Loucy (cell line): ENCODE measurements at regions not wholly inside any gene's neighbourhood (a gene's known extent, or its start where the extent isn't known, plus 50 kb on each side); places are given as distances from the start of the nearest gene placed in this dataset.

Experiments used
- H2AFZ ChIP-seq: fragments of 200-600 bp; sonication (generic); 2 replicates; pipeline ENCODE4 v1.6.0; 2016; ENCODE audit warnings: antibody characterized with exemption, mild to moderate bottlenecking, low read length, moderate library complexity
- H3F3A ChIP-seq: fragments of 200-600 bp; 2 replicates; pipeline ENCODE4 v1.6.0; 2016; ENCODE audit warnings: antibody characterized with exemption, low read depth, mild to moderate bottlenecking
- H3K27me3 ChIP-seq: fragments of 200-600 bp; sonication (generic); 2 replicates; pipeline ENCODE4 v1.6.1; 2014; ENCODE audit warnings: low read length, mild to moderate bottlenecking; ENCODE audit not compliant: insufficient read depth, poor library complexity, severe bottlenecking
- H3K36me3 ChIP-seq: fragments of 200-600 bp; sonication (generic); 2 replicates; pipeline ENCODE4 v1.6.1; 2016; ENCODE audit warnings: low read length; ENCODE audit not compliant: insufficient read depth
- H3K4me1 ChIP-seq: fragments of 200-600 bp; sonication (generic); 2 replicates; pipeline ENCODE4 v1.5.1; 2014; ENCODE audit warnings: low read length, mild to moderate bottlenecking; ENCODE audit not compliant: insufficient read depth, poor library complexity, severe bottlenecking
- H3K4me2 ChIP-seq: fragments of 200-600 bp; sonication (generic); 2 replicates; pipeline ENCODE4 v1.6.0; 2014; ENCODE audit warnings: antibody characterized with exemption, low read length, low read depth, mild to moderate bottlenecking; ENCODE audit not compliant: poor library complexity, severe bottlenecking
- H3K4me3 ChIP-seq: fragments of 200-600 bp; sonication (generic); 2 replicates; pipeline ENCODE4 v1.5.1; 2014; ENCODE audit warnings: low read length, mild to moderate bottlenecking, mixed read lengths; ENCODE audit not compliant: poor library complexity, severe bottlenecking
- H3K79me2 ChIP-seq: fragments of 200-600 bp; sonication (generic); 2 replicates; pipeline ENCODE4 v1.6.1; 2014; ENCODE audit warnings: low read length; ENCODE audit not compliant: insufficient read depth
- H3K9ac ChIP-seq: fragments of 200-600 bp; sonication (generic); 2 replicates; pipeline ENCODE4 v1.6.0; 2014; ENCODE audit warnings: mild to moderate bottlenecking, low read depth, low read length, moderate library complexity; ENCODE audit not compliant: poor library complexity, severe bottlenecking
- H3K9me2 ChIP-seq: fragments of 200-600 bp; sonication (generic); replicated peaks from 2 replicates; pipeline ENCODE4 v1.6.1; 2016; ENCODE audit warnings: low read depth, low read length, mixed read lengths
- H3K9me3 ChIP-seq: fragments of 200-600 bp; sonication (generic); 2 replicates; pipeline ENCODE4 v1.6.1; 2014; ENCODE audit warnings: mild to moderate bottlenecking, antibody characterized with exemption, low read length, low read depth; ENCODE audit not compliant: insufficient read depth
- H4K20me1 ChIP-seq: fragments of 200-600 bp; sonication (generic); 2 replicates; pipeline ENCODE4 v1.6.0; 2014; ENCODE audit warnings: antibody characterized with exemption, low read length, mild to moderate bottlenecking; ENCODE audit not compliant: insufficient read depth, poor library complexity, severe bottlenecking
- EZH2phosphoT487 ChIP-seq: fragments of 200-600 bp; IDR thresholded peaks from 2 replicates; pipeline ENCODE4 v1.6.1; 2018; ENCODE audit warnings: antibody characterized with exemption, mild to moderate bottlenecking, moderate library complexity, borderline replicate concordance
- TF ChIP-seq, protein P1 (sequence below): fragments of 200-600 bp; sonication (generic); conservative IDR thresholded peaks from 2 replicates; pipeline ENCODE4 v1.5.1; 2014; ENCODE audit warnings: mild to moderate bottlenecking, antibody characterized with exemption, low read length

DNA sequence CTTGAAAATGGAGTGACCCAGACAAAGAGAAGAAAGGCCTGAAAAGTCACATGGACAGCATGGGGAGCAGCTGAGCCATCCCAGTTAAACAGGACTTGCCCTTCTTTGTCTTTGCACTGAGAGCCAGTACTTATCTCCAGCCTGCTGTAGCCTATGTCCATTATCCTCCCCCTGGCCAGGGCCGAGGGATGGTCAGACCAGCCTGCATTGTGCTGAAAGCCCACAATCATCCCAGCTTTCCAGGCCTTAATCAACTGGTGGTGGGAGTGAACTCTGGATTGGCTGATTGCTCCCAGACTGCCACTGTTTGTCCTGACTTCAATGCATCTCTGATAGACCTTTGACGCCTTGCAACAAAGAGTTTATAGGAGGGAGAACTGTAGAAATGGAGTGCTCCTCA is 453.1 kb downstream of the EPHA5 start:
- H3K4me2 ChIP-seq: no peak overlapping the region
- no peaks in the 10 kb centered on the region for H3K9me2 ChIP-seq
- H3K9me3 ChIP-seq: no peaks in the 10 kb centered on the region
- H3K36me3 ChIP-seq: no peaks in the 10 kb centered on the region
- no peaks in the 10 kb centered on the region for H3F3A ChIP-seq
- H3K79me2 ChIP-seq: no peaks in the 10 kb centered on the region
- no peaks in the 10 kb centered on the region for H3K27me3 ChIP-seq
- no peak overlapping the region for H2AFZ ChIP-seq
- no peak overlapping the region for H3K4me3 ChIP-seq
- H4K20me1 ChIP-seq: no peaks in the 10 kb centered on the region
- no peak overlapping the region for H3K9ac ChIP-seq
- TF ChIP-seq, protein P1, sequence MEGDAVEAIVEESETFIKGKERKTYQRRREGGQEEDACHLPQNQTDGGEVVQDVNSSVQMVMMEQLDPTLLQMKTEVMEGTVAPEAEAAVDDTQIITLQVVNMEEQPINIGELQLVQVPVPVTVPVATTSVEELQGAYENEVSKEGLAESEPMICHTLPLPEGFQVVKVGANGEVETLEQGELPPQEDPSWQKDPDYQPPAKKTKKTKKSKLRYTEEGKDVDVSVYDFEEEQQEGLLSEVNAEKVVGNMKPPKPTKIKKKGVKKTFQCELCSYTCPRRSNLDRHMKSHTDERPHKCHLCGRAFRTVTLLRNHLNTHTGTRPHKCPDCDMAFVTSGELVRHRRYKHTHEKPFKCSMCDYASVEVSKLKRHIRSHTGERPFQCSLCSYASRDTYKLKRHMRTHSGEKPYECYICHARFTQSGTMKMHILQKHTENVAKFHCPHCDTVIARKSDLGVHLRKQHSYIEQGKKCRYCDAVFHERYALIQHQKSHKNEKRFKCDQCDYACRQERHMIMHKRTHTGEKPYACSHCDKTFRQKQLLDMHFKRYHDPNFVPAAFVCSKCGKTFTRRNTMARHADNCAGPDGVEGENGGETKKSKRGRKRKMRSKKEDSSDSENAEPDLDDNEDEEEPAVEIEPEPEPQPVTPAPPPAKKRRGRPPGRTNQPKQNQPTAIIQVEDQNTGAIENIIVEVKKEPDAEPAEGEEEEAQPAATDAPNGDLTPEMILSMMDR: no peak
- TF ChIP-seq EZH2phosphoT487: no peak
- H3K4me1 ChIP-seq: no peaks in the 10 kb centered on the region

DNA sequence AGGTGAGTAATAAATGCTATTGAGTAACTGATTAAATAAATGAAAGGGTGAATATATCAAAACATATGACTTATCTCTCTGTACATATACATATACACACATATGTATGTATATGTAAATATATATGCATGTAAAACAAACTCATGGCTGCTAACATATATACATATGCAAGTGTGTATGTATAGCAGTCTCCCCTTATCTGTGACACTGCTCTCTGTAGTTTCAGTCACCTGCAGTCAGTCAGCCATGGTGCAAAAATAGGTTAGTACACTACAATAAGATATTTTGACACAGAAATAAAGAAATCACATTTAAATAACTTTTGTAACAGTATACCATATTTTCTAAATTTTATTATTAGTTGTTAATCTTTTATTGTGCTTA is 467.4 kb downstream of the EPHA5 start:
- no peak overlapping the region for H3K9ac ChIP-seq
- H2AFZ ChIP-seq: no peak overlapping the region
- no peaks in the 10 kb centered on the region for H3K4me1 ChIP-seq
- no peaks in the 10 kb centered on the region for H3K9me2 ChIP-seq
- H4K20me1 ChIP-seq: no peaks in the 10 kb centered on the region
- no peak for TF ChIP-seq EZH2phosphoT487
- TF ChIP-seq, protein P1: no peak
- no peaks in the 10 kb centered on the region for H3F3A ChIP-seq
- H3K79me2 ChIP-seq: no peaks in the 10 kb centered on the region
- no peaks in the 10 kb centered on the region for H3K27me3 ChIP-seq
- H3K4me2 ChIP-seq: no peak overlapping the region
- no peaks in the 10 kb centered on the region for H3K9me3 ChIP-seq
- H3K36me3 ChIP-seq: no peaks in the 10 kb centered on the region
- H3K4me3 ChIP-seq: no peak overlapping the region

DNA sequence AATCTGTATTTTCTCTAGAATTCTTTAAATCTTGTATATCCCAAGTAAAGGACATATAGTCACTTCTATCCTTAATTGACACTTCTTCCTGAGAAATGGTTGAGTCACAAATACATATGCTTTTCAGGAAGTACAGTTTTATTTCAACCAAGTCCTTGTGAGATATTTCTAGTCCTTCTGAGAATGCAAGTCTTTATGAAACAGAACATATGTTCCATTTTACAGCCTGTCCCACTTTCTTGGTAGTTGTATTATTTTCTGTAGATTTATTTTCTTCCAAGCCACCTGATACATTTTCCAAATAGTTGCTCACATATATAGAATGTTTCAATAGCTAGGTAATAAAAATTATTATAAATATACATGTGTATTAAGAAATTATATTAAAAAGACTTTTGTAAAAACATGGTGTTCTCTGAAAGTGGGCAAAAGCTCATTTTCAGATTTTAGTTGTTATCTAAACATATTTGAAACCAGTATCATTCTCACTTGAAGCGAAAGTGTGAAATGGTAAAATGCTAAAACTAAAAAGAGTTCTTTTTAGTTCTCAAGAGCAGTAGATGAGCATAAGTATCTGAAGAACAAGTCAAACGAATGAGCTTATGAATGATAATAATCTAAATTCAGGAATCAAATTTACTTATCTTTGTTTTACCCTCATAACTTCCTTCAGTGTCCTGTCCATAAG is 468.0 kb downstream of the EPHA5 start:
- TF ChIP-seq, protein P1: no peak
- no peak for TF ChIP-seq EZH2phosphoT487
- H2AFZ ChIP-seq: no peak overlapping the region
- no peaks in the 10 kb centered on the region for H3K9me3 ChIP-seq
- H3K9me2 ChIP-seq: no peaks in the 10 kb centered on the region
- no peak overlapping the region for H3K9ac ChIP-seq
- no peaks in the 10 kb centered on the region for H3K36me3 ChIP-seq
- H3K79me2 ChIP-seq: no peaks in the 10 kb centered on the region
- no peak overlapping the region for H3K4me2 ChIP-seq
- H3K4me3 ChIP-seq: no peak overlapping the region
- H3K4me1 ChIP-seq: no peaks in the 10 kb centered on the region
- H4K20me1 ChIP-seq: no peaks in the 10 kb centered on the region
- H3K27me3 ChIP-seq: no peaks in the 10 kb centered on the region
- no peaks in the 10 kb centered on the region for H3F3A ChIP-seq
